ENCODE measurements at regions not wholly inside any gene's neighbourhood (a gene's known extent, or its start where the extent isn't known, plus 50 kb on each side); places are given as distances from the start of the nearest gene placed in this dataset.
"Not testable (repeated sequence)": the region's sequence is repeated elsewhere in the genome, so short reads cannot be mapped to it uniquely, and the experiment has no call there.

- no peak for DNase-seq
Observed at GRCh38 chr1:73842436-73842835, 355.5 kb downstream of the LRRIQ3 start.

GRCh38 chr1:73839922-73840321 lies 358.1 kb downstream of the LRRIQ3 start:
- DNase-seq: no peak

GRCh38 chr1:73832276-73833181 lies 365.4 kb downstream of the LRRIQ3 start:
- no peak for DNase-seq

- not testable (repeated sequence) for DNase-seq
Observed at GRCh38 chr1:73827283-73827682, 370.7 kb downstream of the LRRIQ3 start.

- no peak for DNase-seq
Observed at GRCh38 chr1:73824065-73824464, 373.9 kb downstream of the LRRIQ3 start.

- DNase-seq: no peak
Observed at GRCh38 chr1:73821520-73821919, 376.5 kb downstream of the LRRIQ3 start.

GRCh38 chr1:73820843-73821242 lies 377.1 kb downstream of the LRRIQ3 start:
- DNase-seq: no peak

- DNase-seq: no peak
Observed at GRCh38 chr1:73813716-73814115, 384.3 kb downstream of the LRRIQ3 start.

- DNase-seq: no peak
Observed at GRCh38 chr1:73813236-73813635, 384.7 kb downstream of the LRRIQ3 start.

GRCh38 chr1:73811798-73812197 lies 386.2 kb downstream of the LRRIQ3 start:
- no peak for DNase-seq

- no peak for DNase-seq
Observed at GRCh38 chr1:73804935-73805334, 393.0 kb downstream of the LRRIQ3 start.

- DNase-seq: no peak
Observed at GRCh38 chr1:73803380-73803779, 394.6 kb downstream of the LRRIQ3 start.

GRCh38 chr1:73801912-73802429 lies 396.0 kb downstream of the LRRIQ3 start:
- no peak for DNase-seq

- no peak for DNase-seq
Observed at GRCh38 chr1:73800376-73800775, 397.6 kb downstream of the LRRIQ3 start.

- no peak for DNase-seq
Observed at GRCh38 chr1:73789965-73790364, 408.0 kb downstream of the LRRIQ3 start.

- DNase-seq: no peak
Observed at GRCh38 chr1:73784026-73784425, 413.9 kb downstream of the LRRIQ3 start.

- DNase-seq: no peak
Observed at GRCh38 chr1:73783352-73783751, 414.6 kb downstream of the LRRIQ3 start.

- DNase-seq: no peak
Observed at GRCh38 chr1:73782901-73783300, 415.1 kb downstream of the LRRIQ3 start.

- no peak for DNase-seq
Observed at GRCh38 chr1:73781251-73781650, 416.7 kb downstream of the LRRIQ3 start.

GRCh38 chr1:73778471-73778870 lies 419.5 kb downstream of the LRRIQ3 start:
- DNase-seq: no peak

GRCh38 chr1:73775896-73776295 lies 422.1 kb downstream of the LRRIQ3 start:
- DNase-seq: no peak

GRCh38 chr1:73772941-73773340 lies 425.0 kb downstream of the LRRIQ3 start:
- DNase-seq: no peak

- DNase-seq: no peak
Observed at GRCh38 chr1:73771396-73771795, 426.6 kb downstream of the LRRIQ3 start.

GRCh38 chr1:73770109-73770905 lies 427.7 kb downstream of the LRRIQ3 start:
- no peak for DNase-seq

All from CD4-positive, alpha-beta T cell treated with Interleukin-1 beta for 1 hour (primary cell).